Esophagus squamous epithelium (tissue), 5 donors: ENCODE measurements at regions not wholly inside any gene's neighbourhood (a gene's known extent, or its start where the extent isn't known, plus 50 kb on each side); places are given as distances from the start of the nearest gene placed in this dataset.

Experiments
- DNase-seq: peaks from one replicate; lab custom pipeline; 2025; lab: John Stamatoyannopoulos, UW
- H3K27ac ChIP-seq, 4 donors: fragments of 200-600 bp; sonication (generic); one replicate each; pipeline ENCODE4 v1.5.1; 2016 to 2019; ENCODE audit warnings: mild to moderate bottlenecking in 1 of 4
- H3K27me3 ChIP-seq, 4 donors: fragments of 200-600 bp; sonication (generic); 1 replicate in 3 of 4; 2 replicates in 1 of 4; pipeline versions ENCODE4 v1.5.1 to v1.6.0; 2017 to 2021; ENCODE audit warnings: antibody characterized with exemption in 1 of 4
- H3K36me3 ChIP-seq, 3 donors: fragments of 200-600 bp; sonication (generic); one replicate each; pipeline ENCODE4 v1.5.1; 2016 to 2019
- H3K4me1 ChIP-seq, 3 donors: fragments of 200-600 bp; sonication (generic); one replicate each; pipeline ENCODE4 v1.5.1; 2017 to 2019
- H3K4me3 ChIP-seq, 4 donors: fragments of 200-600 bp; sonication (generic); 1 replicate in 3 of 4; 2 replicates in 1 of 4; pipeline ENCODE4 v1.5.1; 2016 to 2019; ENCODE audit warnings: mild to moderate bottlenecking in 2 of 4, moderate library complexity in 1 of 4
- H3K9me3 ChIP-seq, 3 donors: fragments of 200-600 bp; sonication (generic); one replicate each; pipeline ENCODE4 v1.5.1; 2016 to 2019
- POLR2A ChIP-seq, 4 donors: fragments of 450-650 bp; IDR thresholded peaks; one replicate each; pipeline ENCODE4 v1.6.1; 2017; ENCODE audit warnings: antibody characterized with exemption in 4 of 4, mild to moderate bottlenecking in 4 of 4, moderate library complexity in 3 of 4
- WGBS, 2 donors: methylation state at CpG; one replicate each; pipeline ENCODE4 v1.1.5; 2018; 5-methylcytosine and 5-hydroxymethylcytosine counted together
- intact Hi-C: fragments of 100-400 bp; cut with DNase I; formaldehyde crosslinking; loops from one replicate; pipeline ENCODE4 v1.15.0; 2022
- TF ChIP-seq, protein P1 (sequence below), 6 experiments: fragments of 450-650 bp in 4 of 6; fragments of 200-600 bp in 2 of 6; sonication (generic) in 2 of 6; IDR thresholded peaks; one replicate each; pipeline ENCODE4 v1.5.1; 2016 to 2019; ENCODE audit warnings: antibody characterized with exemption in 6 of 6, mild to moderate bottlenecking in 4 of 6, moderate library complexity in 4 of 6
- donor health status: DM: yes; HTN: yes; CAD: no.

DNA sequence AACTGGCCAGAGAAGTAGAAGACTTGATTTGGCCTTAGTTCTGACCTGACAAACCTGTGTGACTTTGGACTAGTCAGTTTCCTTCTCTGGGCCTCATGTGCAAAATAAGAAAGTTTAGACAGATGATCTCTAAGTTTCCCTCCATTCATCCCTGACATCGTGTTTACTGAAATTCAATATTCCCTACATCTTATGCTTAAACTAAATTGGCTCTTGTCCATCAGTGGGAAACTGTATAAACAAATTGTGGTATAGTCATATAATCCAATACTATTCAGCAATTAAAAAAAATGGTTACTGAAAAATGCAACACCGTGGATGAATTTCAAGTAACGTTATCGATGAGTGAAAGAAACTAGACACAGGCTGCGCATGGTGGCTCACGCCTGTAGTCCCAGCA lies 64.4 kb upstream of the HRH1 start:
- H3K36me3 ChIP-seq = no peaks in the 10 kb centered on the region
- no peaks in the 10 kb centered on the region for H3K27me3 ChIP-seq
- no peak overlapping the region for H3K4me3 ChIP-seq
- H3K4me1 ChIP-seq = peaks cover 17 to 33% (median 18%) of the 10 kb centered on the region in 3 donors
- H3K9me3 ChIP-seq = no peaks in the 10 kb centered on the region
- intact Hi-C loops = no loop called here
- no peak for DNase-seq
- TF ChIP-seq POLR2A (IDR thresholded peaks at IDR 0.05) = no peak
- TF ChIP-seq, protein P1, sequence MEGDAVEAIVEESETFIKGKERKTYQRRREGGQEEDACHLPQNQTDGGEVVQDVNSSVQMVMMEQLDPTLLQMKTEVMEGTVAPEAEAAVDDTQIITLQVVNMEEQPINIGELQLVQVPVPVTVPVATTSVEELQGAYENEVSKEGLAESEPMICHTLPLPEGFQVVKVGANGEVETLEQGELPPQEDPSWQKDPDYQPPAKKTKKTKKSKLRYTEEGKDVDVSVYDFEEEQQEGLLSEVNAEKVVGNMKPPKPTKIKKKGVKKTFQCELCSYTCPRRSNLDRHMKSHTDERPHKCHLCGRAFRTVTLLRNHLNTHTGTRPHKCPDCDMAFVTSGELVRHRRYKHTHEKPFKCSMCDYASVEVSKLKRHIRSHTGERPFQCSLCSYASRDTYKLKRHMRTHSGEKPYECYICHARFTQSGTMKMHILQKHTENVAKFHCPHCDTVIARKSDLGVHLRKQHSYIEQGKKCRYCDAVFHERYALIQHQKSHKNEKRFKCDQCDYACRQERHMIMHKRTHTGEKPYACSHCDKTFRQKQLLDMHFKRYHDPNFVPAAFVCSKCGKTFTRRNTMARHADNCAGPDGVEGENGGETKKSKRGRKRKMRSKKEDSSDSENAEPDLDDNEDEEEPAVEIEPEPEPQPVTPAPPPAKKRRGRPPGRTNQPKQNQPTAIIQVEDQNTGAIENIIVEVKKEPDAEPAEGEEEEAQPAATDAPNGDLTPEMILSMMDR (IDR thresholded peaks at IDR 0.05) = no peak
- no peak overlapping the region for H3K27ac ChIP-seq
- 82 to 83% methylated on average over 6 of the region's 6 CpGs for WGBS, 2 donors

DNA sequence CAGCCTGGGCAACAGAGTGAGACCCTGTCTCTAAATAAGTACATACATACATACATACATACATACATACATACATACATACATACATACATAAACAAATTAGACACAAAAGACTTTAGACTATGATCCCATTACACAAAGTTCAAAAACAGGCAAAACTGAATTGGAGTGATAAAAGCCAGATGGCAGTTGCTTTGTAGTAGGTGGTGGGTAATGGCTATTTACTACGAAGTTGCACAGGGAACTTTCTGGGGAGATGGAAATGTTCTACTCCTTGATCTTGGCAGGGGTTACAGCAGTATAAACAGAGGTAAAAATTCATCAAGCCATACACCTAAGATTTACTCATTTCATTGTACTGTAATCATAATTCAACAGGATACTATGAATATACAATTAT lies 63.7 kb upstream of the HRH1 start:
- TF ChIP-seq POLR2A (IDR thresholded peaks at IDR 0.05) = no peak
- TF ChIP-seq, protein P1 (IDR thresholded peaks at IDR 0.05) = no peak
- Histone ChIP-seq H3K27ac (no peak overlapping the region), H3K4me3 (no peak overlapping the region), H3K9me3 (no peaks in the 10 kb centered on the region), H3K36me3 (no peaks in the 10 kb centered on the region), H3K4me1 (peaks cover 17 to 35% (median 18%) of the 10 kb centered on the region in 3 donors), H3K27me3 (no peaks in the 10 kb centered on the region)
- no peak for DNase-seq
- 14 to 45% methylated on average over 1 of the region's 1 CpG for WGBS, 2 donors
- intact Hi-C loops = no loop called here

DNA sequence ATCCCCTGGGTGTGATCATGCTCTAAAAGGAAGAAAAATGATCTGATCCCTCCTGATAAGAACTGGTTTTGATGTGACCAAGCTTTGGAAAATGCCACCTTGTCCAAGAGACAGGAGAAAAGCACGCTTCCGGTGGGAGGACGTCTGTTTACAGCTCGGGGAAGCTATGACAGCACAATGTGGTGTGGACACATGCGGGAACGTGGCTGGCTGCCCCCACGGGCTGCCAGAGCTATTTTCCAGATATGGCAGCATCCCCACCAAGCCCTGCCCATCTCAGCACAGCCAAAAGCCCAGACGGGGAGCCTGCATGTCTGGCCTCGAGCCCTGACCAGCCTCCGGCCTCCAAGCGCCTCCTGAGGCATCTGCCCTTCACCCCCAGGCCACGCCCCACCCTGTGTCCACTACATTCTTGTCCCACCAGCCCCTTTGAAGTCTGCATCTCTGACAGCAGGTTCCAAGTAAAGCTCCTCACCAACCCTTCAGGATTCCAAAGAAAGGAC lies 63.2 kb upstream of the HRH1 start:
- intact Hi-C loops = no loop called here

DNA sequence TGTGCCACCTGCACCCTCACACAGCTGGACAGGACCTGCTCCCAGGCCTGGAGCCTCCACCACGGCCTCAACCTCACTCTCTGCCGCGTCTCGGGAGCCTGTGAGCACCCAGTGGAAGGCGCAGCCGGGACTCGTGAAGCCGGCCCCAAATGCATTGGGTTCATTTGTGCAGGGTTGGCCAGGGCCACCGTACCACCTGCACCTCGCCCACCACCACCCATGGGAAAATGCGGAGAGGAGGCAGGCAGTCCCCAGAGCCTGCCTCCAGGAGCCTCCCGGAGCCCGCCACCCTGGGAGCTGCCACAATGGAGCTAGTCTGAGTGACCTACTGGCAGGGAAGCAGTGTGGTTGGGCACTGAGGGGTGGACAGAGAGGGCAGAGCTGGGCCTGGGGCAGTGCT lies 62.5 kb upstream of the HRH1 start:
- 51% methylated on average over 3 of the region's 13 CpGs; no CpG with 5 or more reads in 1 of the 2 donors for WGBS, 2 donors
- Histone ChIP-seq H3K9me3 (no peaks in the 10 kb centered on the region), H3K4me1 (peaks cover 25 to 46% (median 28%) of the 10 kb centered on the region in 3 donors), H3K27ac (peak overlapping the region in 3 of 4 donors; percentile 30 to 44 (median 39)), H3K4me3 (no peak overlapping the region), H3K27me3 (no peaks in the 10 kb centered on the region), H3K36me3 (no peaks in the 10 kb centered on the region)
- TF ChIP-seq, protein P1 (IDR thresholded peaks at IDR 0.05) = no peak
- TF ChIP-seq POLR2A (IDR thresholded peaks at IDR 0.05) = no peak
- intact Hi-C loops = no loop called here
- DNase-seq = no peak

More for the DNA sequence above, 63.2 kb upstream of the HRH1 start:
- Histone ChIP-seq H3K9me3 (no peaks in the 10 kb centered on the region), H3K36me3 (no peaks in the 10 kb centered on the region), H3K27me3 (no peaks in the 10 kb centered on the region), H3K4me1 (peaks cover 20 to 41% (median 24%) of the 10 kb centered on the region in 3 donors), H3K27ac (peak overlapping the region in 3 of 4 donors; percentile 30 to 44 (median 39)), H3K4me3 (no peak overlapping the region)
- WGBS, 2 donors = 25 to 54% methylated on average over 7 of the region's 12 CpGs
- TF ChIP-seq POLR2A (IDR thresholded peaks at IDR 0.05) = no peak
- TF ChIP-seq, protein P1 (IDR thresholded peaks at IDR 0.05) = no peak
- DNase-seq = no peak

DNA sequence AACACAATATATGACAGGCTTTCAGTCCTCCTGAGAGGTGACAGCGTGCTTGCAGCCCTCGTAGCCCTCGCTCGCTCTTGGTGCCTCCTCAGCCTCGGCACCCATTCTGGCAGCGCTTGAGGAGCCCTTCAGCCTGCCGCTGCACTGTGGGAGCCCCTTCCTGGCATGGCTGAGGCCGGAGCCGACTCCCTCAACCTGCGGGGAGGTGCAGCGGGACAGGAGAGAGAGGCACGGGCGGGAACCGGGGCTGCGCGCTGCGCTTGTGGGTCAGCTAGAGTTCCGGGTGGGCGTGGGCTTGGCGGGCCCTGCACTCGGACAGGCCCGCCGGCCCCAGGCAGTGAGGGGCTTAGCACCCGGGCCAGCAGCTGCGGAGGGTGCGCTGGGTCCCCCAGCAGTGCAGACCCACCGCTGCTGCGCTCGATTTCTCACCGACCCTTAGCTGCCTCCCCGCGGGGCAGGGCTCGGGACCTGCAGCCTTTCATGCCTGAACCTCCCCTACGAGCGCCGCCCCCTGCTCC lies 60.4 kb upstream of the HRH1 start:
- Histone ChIP-seq H3K36me3 (no peaks in the 10 kb centered on the region), H3K9me3 (no peaks in the 10 kb centered on the region), H3K4me1 (peaks cover 30 to 53% (median 34%) of the 10 kb centered on the region in 3 donors), H3K27ac (no peak overlapping the region), H3K27me3 (no peaks in the 10 kb centered on the region), H3K4me3 (no peak overlapping the region)
- no peak for DNase-seq
- 100% methylated on average over 2 to 3 of the region's 36 CpGs for WGBS, 2 donors
- intact Hi-C loops = no loop called here
- no peak for TF ChIP-seq POLR2A (IDR thresholded peaks at IDR 0.05)
- TF ChIP-seq, protein P1 (IDR thresholded peaks at IDR 0.05) = no peak
